Liver (tissue), 8 donors: ENCODE measurements at regions not wholly inside any gene's neighbourhood (a gene's known extent, or its start where the extent isn't known, plus 50 kb on each side); places are given as distances from the start of the nearest gene placed in this dataset.

Experiments used
- DNase-seq: peaks from one replicate; pipeline ENCODE4 v3.0.0-alpha.2; 2017; ENCODE audit warnings: low spot score
- H3K27ac ChIP-seq, 2 donors: one replicate each; pipeline ENCODE4 v1.7.0; 2013; ENCODE audit warnings: inconsistent platforms in 2 of 2, low read length in 2 of 2, control low read depth in 1 of 2, low read depth in 1 of 2, mild to moderate bottlenecking in 1 of 2
- H3K27me3 ChIP-seq, 4 donors: one replicate each; pipeline versions ENCODE4 v1.6.1 to v1.7.0; 2013; ENCODE audit warnings: low read length in 3 of 4, inconsistent platforms in 1 of 4, mild to moderate bottlenecking in 1 of 4, moderate library complexity in 1 of 4; ENCODE audit not compliant: control insufficient read depth in 4 of 4, insufficient read depth in 4 of 4
- H3K36me3 ChIP-seq, 4 donors: one replicate each; pipeline versions ENCODE4 v1.6.1 to v1.7.0; 2013; ENCODE audit warnings: low read length in 3 of 4, mild to moderate bottlenecking in 3 of 4, low read depth in 1 of 4, moderate library complexity in 1 of 4; ENCODE audit not compliant: control insufficient read depth in 4 of 4, insufficient read depth in 3 of 4
- H3K4me1 ChIP-seq, 4 donors: one replicate each; pipeline versions ENCODE4 v1.6.1 to v1.7.0; 2013; ENCODE audit warnings: low read length in 3 of 4, mild to moderate bottlenecking in 3 of 4, moderate library complexity in 1 of 4; ENCODE audit not compliant: control insufficient read depth in 4 of 4, insufficient read depth in 4 of 4
- H3K4me3 ChIP-seq, 3 donors: one replicate each; pipeline versions ENCODE4 v1.6.1 to v1.7.0; 2013; ENCODE audit warnings: low read length in 3 of 3, control low read depth in 1 of 3, low read depth in 1 of 3, mild to moderate bottlenecking in 1 of 3
- H3K9ac ChIP-seq, 2 donors: one replicate each; pipeline ENCODE4 v1.7.0; 2013; ENCODE audit warnings: low read length in 2 of 2, mild to moderate bottlenecking in 2 of 2, moderate library complexity in 2 of 2, control low read depth in 1 of 2, low read depth in 1 of 2
- H3K9me3 ChIP-seq, 4 donors: one replicate each; pipeline versions ENCODE4 v1.6.1 to v1.7.0; 2013; ENCODE audit warnings: low read length in 3 of 4; ENCODE audit not compliant: control insufficient read depth in 4 of 4
- ATF3 ChIP-seq: IDR thresholded peaks from 2 replicates; pipeline ENCODE4 v1.6.1; 2016; ENCODE audit warnings: antibody characterized with exemption
- CTCF ChIP-seq: fragments of 150-350 bp; IDR thresholded peaks from 2 replicates; pipeline ENCODE4 v1.5.1; 2017; ENCODE audit warnings: improper control_type of control experiment, low read depth, low read length; ENCODE audit not compliant: missing input control
- EGR1 ChIP-seq, 2 donors: IDR thresholded peaks; 2 replicates each; pipeline ENCODE4 v1.6.1; 2016 to 2018; ENCODE audit warnings: antibody characterized with exemption in 2 of 2, low read depth in 2 of 2
- FOXA1 ChIP-seq: IDR thresholded peaks from 2 replicates; pipeline ENCODE4 v1.6.1; 2016; ENCODE audit warnings: antibody characterized with exemption
- FOXA2 ChIP-seq: IDR thresholded peaks from 2 replicates; pipeline ENCODE4 v1.6.1; 2016; ENCODE audit warnings: antibody characterized with exemption
- GABPA ChIP-seq, 2 donors: IDR thresholded peaks in 1 of 2; conservative IDR thresholded peaks in 1 of 2; 2 replicates each; pipeline ENCODE4 v1.6.1; 2016; ENCODE audit warnings: antibody characterized with exemption in 2 of 2, mild to moderate bottlenecking in 1 of 2, moderate library complexity in 1 of 2
- HNF4A ChIP-seq, 2 donors: conservative IDR thresholded peaks; 2 replicates each; pipeline ENCODE4 v1.6.1; 2016; ENCODE audit warnings: antibody characterized with exemption in 2 of 2, mild to moderate bottlenecking in 2 of 2
- HNF4G ChIP-seq: IDR thresholded peaks from 2 replicates; pipeline ENCODE4 v1.6.1; 2016; ENCODE audit warnings: antibody characterized with exemption
- JUND ChIP-seq, 2 donors: IDR thresholded peaks; 2 replicates each; pipeline ENCODE4 v1.6.1; 2016; ENCODE audit warnings: antibody characterized with exemption in 2 of 2
- MAX ChIP-seq: IDR thresholded peaks from 2 replicates; pipeline ENCODE4 v1.6.1; 2016; ENCODE audit warnings: antibody characterized with exemption
- NR2F2 ChIP-seq: IDR thresholded peaks from 2 replicates; pipeline ENCODE4 v1.6.1; 2016; ENCODE audit warnings: antibody characterized with exemption
- RAD21 ChIP-seq, 2 donors: IDR thresholded peaks; 2 replicates each; pipeline ENCODE4 v1.6.1; 2016; ENCODE audit warnings: antibody characterized with exemption in 2 of 2, mild to moderate bottlenecking in 2 of 2
- REST ChIP-seq: IDR thresholded peaks from 2 replicates; pipeline ENCODE4 v1.6.1; 2016; ENCODE audit warnings: antibody characterized with exemption, mild to moderate bottlenecking
- RXRA ChIP-seq, 2 donors: IDR thresholded peaks; 2 replicates each; pipeline ENCODE4 v1.6.1; 2017 to 2018; ENCODE audit warnings: antibody characterized with exemption in 2 of 2, mild to moderate bottlenecking in 1 of 2
- SP1 ChIP-seq: IDR thresholded peaks from 2 replicates; pipeline ENCODE4 v1.6.1; 2018; ENCODE audit warnings: antibody characterized with exemption, mild to moderate bottlenecking
- TAF1 ChIP-seq: conservative IDR thresholded peaks from 2 replicates; pipeline ENCODE4 v1.6.1; 2016; ENCODE audit warnings: antibody characterized with exemption, mild to moderate bottlenecking
- YY1 ChIP-seq: IDR thresholded peaks from 2 replicates; pipeline ENCODE4 v1.6.1; 2016; ENCODE audit warnings: antibody characterized with exemption, mild to moderate bottlenecking
- ZBTB33 ChIP-seq: IDR thresholded peaks from 2 replicates; pipeline ENCODE4 v1.6.1; 2016; ENCODE audit warnings: antibody characterized with exemption
- WGBS: extraction: QIAGEN DNeasy Blood & Tissue Kit; methylation state at CpG from one replicate; pipeline ENCODE4 v1.1.7; 2013; 5-methylcytosine and 5-hydroxymethylcytosine counted together
- donor health status: healthy.
- donor health status: healthy.
- donor health status: healthy.
- donor health status: healthy.
- donor health status: healthy.

GRCh38 chr11:13862845-13863392 is 99.6 kb upstream of the SPON1 start (continued):
- TF ChIP-seq ZBTB33 (no peak), GABPA (IDR thresholded peaks at IDR 0.05 in 1 of 2, conservative IDR thresholded peaks at IDR 0.05 in 1 of 2) (no peak), EGR1 (IDR thresholded peaks at IDR 0.05; ENCODE audit: low read depth in 2 of 2) (no peak), FOXA1 (no peak), HNF4G (no peak), CTCF (no peak), NR2F2 (no peak)

GRCh38 chr11:13868710-13869397 is 93.7 kb upstream of the SPON1 start:
- DNase-seq: no peak
- TF ChIP-seq ATF3 (no peak), REST (no peak), GABPA (IDR thresholded peaks at IDR 0.05 in 1 of 2, conservative IDR thresholded peaks at IDR 0.05 in 1 of 2) (no peak), FOXA1 (no peak), RXRA (IDR thresholded peaks at IDR 0.05) (no peak), HNF4A (conservative IDR thresholded peaks at IDR 0.05) (no peak), MAX (no peak), FOXA2 (no peak), NR2F2 (no peak), CTCF (no peak), JUND (IDR thresholded peaks at IDR 0.05) (no peak), HNF4G (no peak), RAD21 (IDR thresholded peaks at IDR 0.05) (no peak), YY1 (no peak), SP1 (no peak), TAF1 (no peak)
- no peaks in the 10 kb centered on the region for H3K9me3 ChIP-seq
- H3K27ac ChIP-seq: no peak overlapping the region
- no peaks in the 10 kb centered on the region for H3K4me1 ChIP-seq
- H3K9ac ChIP-seq: no peak overlapping the region
- WGBS: 50% methylated on average over 2 of the region's 2 CpGs
- H3K36me3 ChIP-seq: no peaks in the 10 kb centered on the region
- peaks cover 0 to 5% (median 1%) of the 10 kb centered on the region in 4 donors for H3K27me3 ChIP-seq
- no peak overlapping the region for H3K4me3 ChIP-seq
